ENCODE measurements at regions not wholly inside any gene's neighbourhood (a gene's known extent, or its start where the extent isn't known, plus 50 kb on each side); places are given as distances from the start of the nearest gene placed in this dataset.
"Not testable (repeated sequence)": the region's sequence is repeated elsewhere in the genome, so short reads cannot be mapped to it uniquely, and the experiment has no call there.

DNA sequence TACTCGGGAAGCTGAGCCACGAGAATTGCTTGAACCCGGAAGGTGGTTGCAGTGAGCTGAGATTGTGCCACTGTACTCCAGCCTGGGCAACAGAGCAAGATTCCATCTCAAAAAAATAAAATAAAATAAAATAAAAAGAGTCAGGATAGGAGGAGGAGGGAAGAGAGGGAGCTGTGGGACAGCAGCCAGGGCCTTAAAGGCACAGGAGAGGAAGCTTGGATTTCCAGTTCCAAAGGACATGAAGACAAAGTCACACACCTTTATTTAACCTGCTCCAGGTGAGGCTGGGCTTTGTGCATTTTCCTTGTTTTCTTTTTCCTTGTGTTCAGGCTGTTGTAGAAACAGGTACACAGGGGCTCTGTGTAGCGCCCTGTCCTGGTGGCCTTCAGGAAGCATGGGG is 138.2 kb upstream of the HMX1 start:
- not testable (repeated sequence) for H3K9ac ChIP-seq (ENCODE audit: low read depth, low read length); H3K27me3 ChIP-seq (ENCODE audit: control insufficient read depth, insufficient read depth, low read length); H3K4me1 ChIP-seq (ENCODE audit: control insufficient read depth, insufficient read depth, low read length); H3K9me3 ChIP-seq (replicated peaks; ENCODE audit: low read length); H3K36me3 ChIP-seq (ENCODE audit: insufficient read depth, low read length); H3K4me3 ChIP-seq (ENCODE audit: low read length); H3K4me2 ChIP-seq (ENCODE audit: low read length)

DNA sequence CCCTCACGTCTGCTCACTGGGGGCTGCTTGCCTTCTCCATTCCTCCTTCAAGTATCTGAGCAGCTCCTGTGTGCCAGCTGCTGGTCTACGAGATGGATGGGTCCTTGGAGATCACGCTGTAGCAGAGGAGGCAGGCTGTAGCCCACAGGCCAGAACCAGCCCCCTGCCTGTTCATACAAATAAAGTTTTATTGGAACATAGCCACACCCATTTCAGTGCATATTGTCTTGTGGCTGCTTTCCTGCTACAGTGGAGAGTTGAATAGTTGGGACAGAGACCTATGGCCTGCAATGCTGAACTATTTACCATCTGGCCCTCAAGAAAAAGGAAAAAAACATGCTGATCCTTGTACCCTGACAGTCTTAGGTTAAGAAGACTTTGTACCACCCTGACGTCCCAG is 136.8 kb upstream of the HMX1 start:
- H3K36me3 ChIP-seq (ENCODE audit: insufficient read depth, low read length); H3K4me2 ChIP-seq (ENCODE audit: low read length); H3K9me3 ChIP-seq (replicated peaks; ENCODE audit: low read length); H3K27me3 ChIP-seq (ENCODE audit: control insufficient read depth, insufficient read depth, low read length); H3K4me3 ChIP-seq (ENCODE audit: low read length); H3K4me1 ChIP-seq (ENCODE audit: control insufficient read depth, insufficient read depth, low read length); H3K9ac ChIP-seq (ENCODE audit: low read depth, low read length): not testable (repeated sequence)

DNA sequence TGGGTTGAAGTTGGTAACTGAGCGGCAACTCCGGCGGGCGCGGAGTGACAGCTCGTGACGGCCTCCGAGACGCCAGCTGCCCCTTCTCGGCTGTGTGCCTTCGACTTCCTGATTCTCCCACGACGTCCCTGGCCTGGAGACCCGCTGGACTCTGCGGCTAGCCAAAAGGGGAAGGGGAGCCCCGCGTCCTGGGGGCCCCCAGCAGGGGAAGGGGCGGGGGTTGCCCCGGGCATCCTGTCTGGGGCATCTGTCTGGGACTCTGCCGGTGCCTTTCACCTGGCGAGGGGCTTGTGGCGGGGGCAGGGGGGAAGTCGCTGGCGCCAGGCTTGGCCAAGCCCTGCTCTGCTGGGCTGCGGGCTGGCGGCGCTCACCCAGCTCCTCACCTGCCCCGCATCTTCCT is 129.5 kb upstream of the HMX1 start:
- not testable (repeated sequence) for H3K4me1 ChIP-seq (ENCODE audit: control insufficient read depth, insufficient read depth, low read length); H3K9me3 ChIP-seq (replicated peaks; ENCODE audit: low read length); H3K4me3 ChIP-seq (ENCODE audit: low read length); H3K27me3 ChIP-seq (ENCODE audit: control insufficient read depth, insufficient read depth, low read length); H3K4me2 ChIP-seq (ENCODE audit: low read length); H3K9ac ChIP-seq (ENCODE audit: low read depth, low read length); H3K36me3 ChIP-seq (ENCODE audit: insufficient read depth, low read length)

DNA sequence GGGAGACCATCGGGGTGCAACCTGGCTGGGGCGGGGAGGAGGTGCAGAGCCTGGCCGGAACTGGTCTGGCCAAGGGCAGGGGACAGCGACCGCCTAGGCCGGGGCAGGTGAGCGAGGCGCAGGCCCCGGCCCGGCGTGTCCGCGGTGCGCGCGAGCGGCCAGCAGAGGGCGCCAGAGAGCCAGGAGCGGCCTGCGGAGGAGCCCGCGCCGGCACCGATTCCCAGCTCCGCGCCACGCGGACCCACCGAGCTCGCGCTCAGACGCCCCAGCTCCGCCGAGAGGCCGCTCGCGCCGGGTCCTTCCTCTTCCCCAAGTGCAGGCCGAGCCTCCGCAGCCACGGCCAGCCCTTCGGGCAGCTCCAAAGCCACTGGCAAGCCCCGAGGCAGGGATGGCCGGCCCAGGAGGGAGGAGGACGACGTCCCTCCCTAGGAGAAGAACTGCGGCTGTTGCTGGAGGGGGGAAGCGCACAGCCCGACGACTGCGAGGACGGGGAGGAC is 128.9 kb upstream of the HMX1 start:
- peak overlapping the region; percentile 39 for H3K4me3 ChIP-seq (ENCODE audit: low read length)
- not testable (repeated sequence) for H3K9ac ChIP-seq (ENCODE audit: low read depth, low read length); H3K9me3 ChIP-seq (replicated peaks; ENCODE audit: low read length); H3K27me3 ChIP-seq (ENCODE audit: control insufficient read depth, insufficient read depth, low read length); H3K4me1 ChIP-seq (ENCODE audit: control insufficient read depth, insufficient read depth, low read length); H3K36me3 ChIP-seq (ENCODE audit: insufficient read depth, low read length)
- H3K4me2 ChIP-seq (ENCODE audit: low read length): peak overlapping the region; percentile 74

DNA sequence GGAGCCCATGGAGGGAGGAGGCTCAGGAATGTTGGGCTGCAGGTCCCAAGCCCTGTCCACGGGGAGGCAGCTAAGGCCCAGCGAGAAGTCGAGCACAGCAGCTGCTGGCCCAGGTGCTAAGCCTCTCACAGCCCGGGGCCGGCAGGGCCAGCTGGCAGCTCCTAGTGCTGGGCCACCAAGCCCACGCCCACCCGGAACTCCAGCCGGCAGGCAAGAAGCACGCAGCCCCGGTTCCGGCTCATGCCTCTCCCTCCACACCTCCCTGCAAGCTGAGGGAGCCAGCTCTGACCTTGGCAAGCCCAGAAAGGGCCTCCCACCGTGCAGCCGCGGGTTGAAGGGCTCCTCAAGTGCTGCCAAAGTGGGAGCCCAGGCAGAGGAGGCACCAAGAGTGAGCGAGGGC is 121.3 kb upstream of the HMX1 start:
- H3K27me3 ChIP-seq (ENCODE audit: control insufficient read depth, insufficient read depth, low read length); H3K9ac ChIP-seq (ENCODE audit: low read depth, low read length); H3K4me1 ChIP-seq (ENCODE audit: control insufficient read depth, insufficient read depth, low read length); H3K9me3 ChIP-seq (replicated peaks; ENCODE audit: low read length); H3K36me3 ChIP-seq (ENCODE audit: insufficient read depth, low read length); H3K4me2 ChIP-seq (ENCODE audit: low read length); H3K4me3 ChIP-seq (ENCODE audit: low read length): not testable (repeated sequence)

DNA sequence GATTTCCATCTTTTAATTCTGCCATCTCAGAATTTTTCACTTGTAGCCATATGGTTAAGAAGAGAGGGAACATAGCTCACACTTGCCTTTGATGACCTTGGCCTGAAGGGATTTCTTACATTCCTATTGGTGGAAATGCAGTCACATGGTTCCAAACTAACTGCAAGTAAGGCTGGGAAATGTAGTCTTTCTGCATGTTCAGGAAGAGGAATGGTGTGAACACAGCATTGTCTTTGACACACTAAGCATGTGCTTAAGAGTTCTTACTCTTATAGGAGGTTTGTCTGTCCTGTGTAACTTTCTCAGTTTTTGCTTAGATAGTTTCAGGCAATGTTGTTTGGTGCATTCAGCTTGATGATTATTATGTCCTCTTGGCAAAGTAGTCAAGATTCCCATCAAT is 119.8 kb upstream of the HMX1 start:
- not testable (repeated sequence) for H3K4me1 ChIP-seq (ENCODE audit: control insufficient read depth, insufficient read depth, low read length); H3K9ac ChIP-seq (ENCODE audit: low read depth, low read length); H3K4me2 ChIP-seq (ENCODE audit: low read length); H3K27me3 ChIP-seq (ENCODE audit: control insufficient read depth, insufficient read depth, low read length); H3K36me3 ChIP-seq (ENCODE audit: insufficient read depth, low read length); H3K9me3 ChIP-seq (replicated peaks; ENCODE audit: low read length); H3K4me3 ChIP-seq (ENCODE audit: low read length)

DNA sequence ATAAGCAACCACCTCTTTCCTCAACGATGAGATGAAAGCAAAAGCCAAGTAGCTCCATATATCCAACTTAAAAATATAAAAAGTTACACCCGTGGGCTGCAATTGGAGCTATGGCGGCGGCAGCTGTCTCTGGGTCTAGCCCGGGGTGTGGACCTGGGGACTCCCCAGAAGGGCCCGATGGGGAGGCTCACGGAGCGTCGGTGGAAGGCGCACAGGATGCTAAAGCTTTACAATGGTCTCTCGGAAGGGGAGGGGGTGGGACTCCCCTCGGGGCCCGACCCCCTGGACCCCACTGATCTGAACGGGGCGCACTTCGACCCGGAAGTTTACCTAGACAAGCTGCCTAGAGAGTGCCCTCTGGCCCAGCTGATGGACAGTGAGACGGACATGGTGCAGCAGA is 118.7 kb upstream of the HMX1 start:
- H3K36me3 ChIP-seq (ENCODE audit: insufficient read depth, low read length); H3K27me3 ChIP-seq (ENCODE audit: control insufficient read depth, insufficient read depth, low read length); H3K9ac ChIP-seq (ENCODE audit: low read depth, low read length); H3K4me2 ChIP-seq (ENCODE audit: low read length); H3K4me3 ChIP-seq (ENCODE audit: low read length); H3K4me1 ChIP-seq (ENCODE audit: control insufficient read depth, insufficient read depth, low read length); H3K9me3 ChIP-seq (replicated peaks; ENCODE audit: low read length): not testable (repeated sequence)

DNA sequence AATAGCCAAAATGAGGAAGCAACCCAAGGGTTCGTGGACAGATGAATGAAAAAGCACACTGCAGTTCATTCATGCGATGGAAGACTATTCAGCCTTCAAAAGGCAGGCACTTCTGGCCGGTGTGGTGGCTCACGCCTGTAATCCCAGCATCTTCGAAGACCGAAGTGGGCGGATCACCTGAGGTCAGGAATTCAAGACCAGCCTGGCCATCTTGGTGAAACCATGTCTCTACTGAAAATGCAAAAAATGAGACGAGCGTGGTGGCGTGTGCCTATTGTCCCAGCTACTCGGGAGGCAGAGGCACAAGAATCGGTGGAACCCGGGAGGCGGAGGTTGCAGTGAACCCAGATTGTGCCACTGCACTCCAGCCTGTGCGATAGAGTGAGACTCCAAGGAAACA is 114.1 kb upstream of the HMX1 start:
- H3K4me1 ChIP-seq (ENCODE audit: control insufficient read depth, insufficient read depth, low read length); H3K36me3 ChIP-seq (ENCODE audit: insufficient read depth, low read length); H3K9ac ChIP-seq (ENCODE audit: low read depth, low read length); H3K4me3 ChIP-seq (ENCODE audit: low read length); H3K9me3 ChIP-seq (replicated peaks; ENCODE audit: low read length); H3K27me3 ChIP-seq (ENCODE audit: control insufficient read depth, insufficient read depth, low read length); H3K4me2 ChIP-seq (ENCODE audit: low read length): not testable (repeated sequence)

DNA sequence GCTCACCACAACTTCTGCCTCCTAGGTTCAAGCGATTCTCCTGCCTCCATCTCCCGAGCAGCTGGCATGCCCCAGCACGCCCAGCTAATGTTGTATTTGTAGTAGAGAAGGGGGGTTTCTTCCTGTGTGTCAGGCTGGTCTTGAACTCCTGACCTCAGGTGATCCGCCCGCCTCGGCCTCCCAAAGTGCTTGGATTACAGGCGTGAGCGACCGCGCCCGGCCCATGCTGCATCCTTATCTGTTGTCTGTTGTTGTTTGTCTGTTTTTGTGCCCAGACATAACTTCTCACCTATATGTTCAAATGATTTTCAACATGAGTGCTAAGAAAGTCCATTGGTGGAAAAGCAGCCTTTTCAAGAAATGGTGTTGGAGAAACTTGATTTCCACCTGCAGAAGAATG is 113.0 kb upstream of the HMX1 start:
- not testable (repeated sequence) for H3K4me2 ChIP-seq (ENCODE audit: low read length); H3K4me3 ChIP-seq (ENCODE audit: low read length); H3K27me3 ChIP-seq (ENCODE audit: control insufficient read depth, insufficient read depth, low read length); H3K9me3 ChIP-seq (replicated peaks; ENCODE audit: low read length); H3K4me1 ChIP-seq (ENCODE audit: control insufficient read depth, insufficient read depth, low read length); H3K36me3 ChIP-seq (ENCODE audit: insufficient read depth, low read length); H3K9ac ChIP-seq (ENCODE audit: low read depth, low read length)

DNA sequence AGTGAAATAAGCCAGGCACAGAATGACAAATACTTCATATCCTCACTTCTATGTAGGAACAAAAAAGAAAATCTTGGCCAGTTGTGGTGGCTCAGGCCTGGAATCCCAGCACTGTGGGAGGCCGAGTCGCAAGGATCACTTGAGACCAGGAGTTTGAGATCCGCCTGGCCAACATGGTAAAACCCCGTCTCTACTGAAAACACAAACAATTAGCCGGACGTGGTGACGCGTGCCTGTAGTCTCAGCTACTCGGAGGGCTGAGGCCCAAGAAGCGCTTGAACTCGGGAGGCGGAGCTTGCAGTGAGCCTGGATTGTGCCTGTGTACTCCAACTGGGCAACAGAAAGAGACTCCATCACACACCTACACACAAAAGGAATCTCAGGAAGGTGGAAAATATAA is 112.3 kb upstream of the HMX1 start:
- not testable (repeated sequence) for H3K4me1 ChIP-seq (ENCODE audit: control insufficient read depth, insufficient read depth, low read length); H3K9me3 ChIP-seq (replicated peaks; ENCODE audit: low read length); H3K4me3 ChIP-seq (ENCODE audit: low read length); H3K27me3 ChIP-seq (ENCODE audit: control insufficient read depth, insufficient read depth, low read length); H3K4me2 ChIP-seq (ENCODE audit: low read length); H3K36me3 ChIP-seq (ENCODE audit: insufficient read depth, low read length); H3K9ac ChIP-seq (ENCODE audit: low read depth, low read length)

DNA sequence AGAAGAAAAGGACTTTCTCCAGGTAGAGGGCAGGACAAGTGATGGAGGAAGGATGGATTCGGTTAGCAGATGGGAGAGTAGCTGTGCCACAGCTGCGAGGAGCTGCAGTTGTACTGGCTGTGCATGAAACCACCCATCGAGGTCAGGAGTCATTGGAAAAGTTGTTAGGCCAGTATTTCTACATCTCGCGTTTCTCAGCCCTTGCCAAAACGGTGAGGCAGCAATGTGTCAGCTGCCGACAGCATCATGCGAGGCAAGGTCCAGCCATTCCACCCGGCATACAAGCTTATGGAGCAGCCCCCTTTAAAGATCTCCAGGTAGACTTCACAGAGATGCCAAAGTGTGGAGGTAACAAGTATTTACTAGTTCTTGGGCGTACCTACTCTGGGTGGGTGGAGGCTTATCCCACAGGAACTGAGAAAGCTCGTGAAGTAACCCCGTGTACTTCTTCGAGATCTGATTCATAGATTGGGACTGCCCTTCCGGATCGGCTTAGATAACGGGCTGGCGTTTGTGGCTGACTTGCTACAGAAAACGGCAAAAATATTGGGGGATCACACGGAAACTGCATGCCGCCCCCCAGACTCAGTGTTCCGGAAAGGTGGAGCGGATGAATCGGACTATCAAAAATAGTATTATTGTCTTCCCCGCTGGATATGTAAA is 105.0 kb upstream of the HMX1 start:
- H3K27me3 ChIP-seq (ENCODE audit: control insufficient read depth, insufficient read depth, low read length); H3K36me3 ChIP-seq (ENCODE audit: insufficient read depth, low read length); H3K4me1 ChIP-seq (ENCODE audit: control insufficient read depth, insufficient read depth, low read length); H3K4me3 ChIP-seq (ENCODE audit: low read length); H3K4me2 ChIP-seq (ENCODE audit: low read length); H3K9me3 ChIP-seq (replicated peaks; ENCODE audit: low read length); H3K9ac ChIP-seq (ENCODE audit: low read depth, low read length): not testable (repeated sequence)

DNA sequence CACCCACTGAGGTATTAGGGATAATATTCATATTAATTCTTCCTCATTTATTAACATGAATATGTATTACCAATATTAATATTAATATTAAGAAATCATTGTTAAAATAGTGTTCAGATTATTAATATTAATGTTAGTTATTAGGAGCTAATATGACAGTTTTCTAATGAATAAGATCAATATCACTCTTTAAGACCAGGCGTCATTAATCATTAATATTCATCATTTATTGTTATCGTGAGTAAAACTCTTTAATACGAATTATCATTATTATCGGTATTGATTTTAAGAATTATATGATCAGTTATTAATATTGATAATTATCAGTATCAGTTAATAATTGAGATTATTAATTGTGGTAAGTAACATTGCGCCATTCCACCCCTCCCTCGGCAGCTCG is 101.0 kb upstream of the HMX1 start:
- not testable (repeated sequence) for H3K4me3 ChIP-seq (ENCODE audit: low read length); H3K27me3 ChIP-seq (ENCODE audit: control insufficient read depth, insufficient read depth, low read length); H3K4me1 ChIP-seq (ENCODE audit: control insufficient read depth, insufficient read depth, low read length); H3K4me2 ChIP-seq (ENCODE audit: low read length); H3K9me3 ChIP-seq (replicated peaks; ENCODE audit: low read length); H3K9ac ChIP-seq (ENCODE audit: low read depth, low read length); H3K36me3 ChIP-seq (ENCODE audit: insufficient read depth, low read length)
